Fibroblast of the aortic adventitia (primary cell): ENCODE measurements at regions not wholly inside any gene's neighbourhood (a gene's known extent, or its start where the extent isn't known, plus 50 kb on each side); places are given as distances from the start of the nearest gene placed in this dataset.

ENCODE experiments used
- DNase-seq: peaks from one replicate; pipeline ENCODE4 v3.0.0-alpha.2; 2010; ENCODE audit warnings: low read depth
- H3K4me3 ChIP-seq: 2 replicates; pipeline ENCODE4 v1.5.1; 2011; ENCODE audit warnings: low read depth, mild to moderate bottlenecking, control low read depth, low read length, moderate library complexity
- CTCF ChIP-seq: IDR thresholded peaks from 2 replicates; pipeline ENCODE4 v1.5.1; 2011; ENCODE audit warnings: mild to moderate bottlenecking, low read length, control low read depth, inconsistent platforms; ENCODE audit not compliant: insufficient read depth

GRCh38 chr1:14520514-14521163, 77.8 kb upstream of the KAZN start:
- DNase-seq, result peak; percentile 25
- TF ChIP-seq CTCF, result no peak
- no peak overlapping the region for H3K4me3 ChIP-seq

DNA sequence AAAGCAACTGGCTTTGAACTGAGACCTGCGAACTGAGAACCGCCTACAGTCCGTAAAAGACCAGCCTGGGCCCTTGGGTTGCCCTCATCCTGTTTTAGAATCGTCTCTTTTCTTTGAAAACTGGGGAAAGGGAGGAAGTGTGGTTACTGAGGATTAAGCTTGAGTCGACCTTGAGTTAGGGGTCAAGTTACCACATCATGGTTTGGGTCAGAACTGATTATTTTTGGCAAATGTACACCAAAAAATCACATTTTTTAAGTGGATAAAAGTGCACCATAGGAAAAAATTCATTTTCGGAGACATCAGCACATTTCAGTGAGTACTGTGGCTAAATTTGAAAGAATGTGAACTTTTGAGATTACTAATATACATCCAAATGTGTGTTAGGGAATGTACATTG, 76.9 kb upstream of the KAZN start:
- DNase-seq, result peak; percentile 89
- H3K4me3 ChIP-seq, result no peak overlapping the region
- TF ChIP-seq CTCF, result no peak

GRCh38 chr1:14522077-14522925, 76.2 kb upstream of the KAZN start:
- DNase-seq, result peak; percentile 97
- TF ChIP-seq CTCF, result no peak
- no peak overlapping the region for H3K4me3 ChIP-seq

DNA sequence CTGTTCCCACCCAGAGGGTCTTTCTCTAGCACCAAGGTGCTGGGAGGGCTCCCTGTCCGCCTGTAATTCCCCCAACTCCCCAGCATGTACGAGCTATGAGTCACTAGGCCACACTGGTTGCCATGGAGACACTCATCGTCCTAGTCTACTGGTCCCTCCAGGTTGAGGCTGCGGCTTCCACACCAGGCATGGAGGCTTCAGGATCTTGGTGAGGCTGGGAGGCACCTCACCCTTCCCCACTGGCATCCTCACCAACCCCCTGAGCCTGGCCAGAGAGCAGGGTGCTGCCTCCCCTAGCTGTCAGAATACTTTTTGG, 75.6 kb upstream of the KAZN start:
- TF ChIP-seq CTCF, result peak; percentile 14
- H3K4me3 ChIP-seq, result no peak overlapping the region
- DNase-seq, result peak; percentile 90

DNA sequence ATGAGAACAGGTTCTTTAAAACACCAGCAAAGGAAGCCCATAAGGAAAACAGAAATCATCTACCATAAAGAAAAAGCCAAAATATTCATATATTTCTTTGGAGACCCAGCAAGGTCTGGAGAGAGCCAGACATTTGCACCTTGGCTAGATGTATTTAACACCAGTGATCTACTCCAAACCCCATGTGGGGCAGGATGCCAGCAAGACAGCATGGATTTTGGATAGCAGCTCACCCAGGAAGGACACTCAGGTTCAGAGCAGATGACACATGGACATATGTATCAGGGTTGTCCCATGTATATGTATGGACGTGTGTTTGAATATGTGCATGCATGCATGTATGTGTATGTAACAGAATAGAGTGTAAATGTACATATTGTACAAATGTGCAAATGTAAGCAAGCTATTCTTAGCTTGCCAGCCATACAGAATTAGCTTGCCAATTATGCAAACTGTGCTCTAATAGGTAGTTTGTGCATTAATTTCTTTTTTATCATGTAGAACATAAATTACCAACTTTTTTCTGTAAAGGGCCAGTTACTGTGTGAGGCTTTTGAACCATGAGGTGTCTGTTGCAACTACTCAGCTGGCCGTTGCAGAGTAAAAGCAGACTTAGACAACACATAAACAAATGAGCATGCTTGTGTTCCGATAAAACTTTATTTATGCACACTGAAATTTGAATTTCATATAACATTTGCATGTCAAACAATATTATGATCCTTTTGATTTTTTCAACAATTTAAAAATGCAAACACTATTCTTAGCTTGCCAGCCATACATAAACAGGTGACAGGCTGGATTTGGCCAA, 73.5 kb upstream of the KAZN start:
- DNase-seq, result no peak
- TF ChIP-seq CTCF, result no peak
- no peak overlapping the region for H3K4me3 ChIP-seq

DNA sequence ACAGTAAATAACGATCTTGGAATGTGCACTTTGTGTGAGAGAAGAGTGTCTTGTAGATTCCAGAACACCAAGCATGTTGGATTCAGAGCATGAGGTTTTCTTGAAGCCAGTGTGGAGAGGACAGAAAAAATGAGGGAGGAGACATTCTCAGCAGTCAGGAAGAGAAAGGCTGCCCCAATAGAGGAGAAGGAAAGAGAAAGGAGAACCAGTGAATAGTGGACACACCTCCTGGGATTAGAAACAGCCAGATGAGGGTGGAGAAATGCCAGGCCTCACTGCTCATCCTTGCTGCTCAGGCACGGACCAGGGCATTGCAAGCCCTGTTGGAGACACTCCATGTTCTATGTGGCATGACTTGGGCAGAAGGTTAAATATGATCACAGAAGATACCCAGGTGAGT, 69.0 kb upstream of the KAZN start:
- DNase-seq, result peak; percentile 15
- no peak overlapping the region for H3K4me3 ChIP-seq
- TF ChIP-seq CTCF, result no peak
